ENCODE measurements at regions not wholly inside any gene's neighbourhood (a gene's known extent, or its start where the extent isn't known, plus 50 kb on each side); places are given as distances from the start of the nearest gene placed in this dataset.

- no peak for TF ChIP-seq CTCF (IDR thresholded peaks at IDR 0.05; ENCODE audit: low read depth, low read length)
- no peak for DNase-seq (ENCODE audit: low read depth in 2 of 2)
- no peak overlapping the region for H3K4me3 ChIP-seq (replicated peaks in 1 of 2; ENCODE audit: low read depth in 2 of 2, low read length in 2 of 2)
Measured at GRCh38 chr6:7048894-7049293, 58.9 kb upstream of the RREB1 start.

- no peak overlapping the region for H3K4me3 ChIP-seq (replicated peaks in 1 of 2; ENCODE audit: low read depth in 2 of 2, low read length in 2 of 2)
- no peak for TF ChIP-seq CTCF (IDR thresholded peaks at IDR 0.05; ENCODE audit: low read depth, low read length)
- DNase-seq (ENCODE audit: low read depth in 2 of 2) = no peak
Measured at GRCh38 chr6:7050004-7050403, 57.8 kb upstream of the RREB1 start.

- TF ChIP-seq CTCF (IDR thresholded peaks at IDR 0.05; ENCODE audit: low read depth, low read length) = no peak
- peak; percentile 56 to 74 for DNase-seq (ENCODE audit: low read depth in 2 of 2)
- H3K4me3 ChIP-seq (replicated peaks in 1 of 2; ENCODE audit: low read depth in 2 of 2, low read length in 2 of 2) = peak overlapping the region; percentile 48
Measured at GRCh38 chr6:7050872-7051779, 56.6 kb upstream of the RREB1 start.

- DNase-seq (ENCODE audit: low read depth in 2 of 2) = peak in 1 of 2 donors; percentile 16
- peak overlapping the region; percentile 48 for H3K4me3 ChIP-seq (replicated peaks in 1 of 2; ENCODE audit: low read depth in 2 of 2, low read length in 2 of 2)
- TF ChIP-seq CTCF (IDR thresholded peaks at IDR 0.05; ENCODE audit: low read depth, low read length) = no peak
Measured at GRCh38 chr6:7051780-7052442, 55.9 kb upstream of the RREB1 start.

- H3K4me3 ChIP-seq (replicated peaks in 1 of 2; ENCODE audit: low read depth in 2 of 2, low read length in 2 of 2) = peak overlapping the region; percentile 17 to 18
- DNase-seq (ENCODE audit: low read depth in 2 of 2) = peak; percentile 60 to 77
- no peak for TF ChIP-seq CTCF (IDR thresholded peaks at IDR 0.05; ENCODE audit: low read depth, low read length)
Measured at GRCh38 chr6:7052443-7053011, 55.2 kb upstream of the RREB1 start.

- TF ChIP-seq CTCF (IDR thresholded peaks at IDR 0.05; ENCODE audit: low read depth, low read length) = no peak
- H3K4me3 ChIP-seq (replicated peaks in 1 of 2; ENCODE audit: low read depth in 2 of 2, low read length in 2 of 2) = no peak overlapping the region
- DNase-seq (ENCODE audit: low read depth in 2 of 2) = no peak
Measured at GRCh38 chr6:7053125-7053774, 54.5 kb upstream of the RREB1 start.
